HG03103 (cell line): ENCODE measurements at regions not wholly inside any gene's neighbourhood (a gene's known extent, or its start where the extent isn't known, plus 50 kb on each side); places are given as distances from the start of the nearest gene placed in this dataset.

Experiments
- ATAC-seq: cut with Tn5 transposase; IDR thresholded peaks from one replicate; pipeline ENCODE4 v1.9.1; 2021; ENCODE audit warnings: low read depth; ENCODE audit not compliant: unreplicated experiment

- ATAC-seq, result peak; percentile 17
Observed at GRCh38 chr21:14870853-14871149, 194.0 kb downstream of the NRIP1 start.

GRCh38 chr21:14869984-14870852 is 194.6 kb downstream of the NRIP1 start:
- ATAC-seq, result peak; percentile 57

GRCh38 chr21:14866859-14867765 is 197.7 kb downstream of the NRIP1 start:
- ATAC-seq, result no peak

- ATAC-seq, result peak; percentile 67
Observed at GRCh38 chr21:14864211-14865021, 200.4 kb downstream of the NRIP1 start.

GRCh38 chr21:14863745-14864210 is 201.0 kb downstream of the NRIP1 start:
- ATAC-seq, result no peak

GRCh38 chr21:14862794-14863720 is 201.7 kb downstream of the NRIP1 start:
- ATAC-seq, result no peak

- ATAC-seq, result no peak
Observed at GRCh38 chr21:14858311-14858710, 206.5 kb downstream of the NRIP1 start.

GRCh38 chr21:14857529-14857928 is 207.3 kb downstream of the NRIP1 start:
- ATAC-seq, result no peak

- ATAC-seq, result no peak
Observed at GRCh38 chr21:14850394-14850793, 214.4 kb downstream of the NRIP1 start.

- ATAC-seq, result no peak
Observed at GRCh38 chr21:14846621-14847020, 218.2 kb downstream of the NRIP1 start.

- ATAC-seq, result no peak
Observed at GRCh38 chr21:14844001-14844400, 220.8 kb downstream of the NRIP1 start.

GRCh38 chr21:14842601-14843000 is 222.2 kb downstream of the NRIP1 start:
- no peak for ATAC-seq

- ATAC-seq, result no peak
Observed at GRCh38 chr21:14841511-14842472, 223.0 kb downstream of the NRIP1 start.

GRCh38 chr21:14838400-14838799 is 226.4 kb downstream of the NRIP1 start:
- no peak for ATAC-seq

- no peak for ATAC-seq
Observed at GRCh38 chr21:14836950-14837349, 227.8 kb downstream of the NRIP1 start.

GRCh38 chr21:14833666-14834351 is 231.0 kb downstream of the NRIP1 start:
- ATAC-seq, result no peak

- ATAC-seq, result no peak
Observed at GRCh38 chr21:14833241-14833640, 231.6 kb downstream of the NRIP1 start.

- ATAC-seq, result no peak
Observed at GRCh38 chr21:14830307-14830706, 234.5 kb downstream of the NRIP1 start.
